Suprapubic skin (tissue), 4 donors: ENCODE measurements at regions not wholly inside any gene's neighbourhood (a gene's known extent, or its start where the extent isn't known, plus 50 kb on each side); places are given as distances from the start of the nearest gene placed in this dataset.
"Not testable (repeated sequence)": the region's sequence is repeated elsewhere in the genome, so short reads cannot be mapped to it uniquely, and the experiment has no call there.

Experiments
- DNase-seq, 2 donors: peaks; one replicate each; pipeline ENCODE4 v3.0.0-alpha.2; 2019; ENCODE audit warnings: low spot score in 2 of 2
- H3K27ac ChIP-seq: fragments of 200-600 bp; sonication (generic); one replicate; pipeline ENCODE4 v1.5.1; 2019
- H3K27me3 ChIP-seq: fragments of 200-600 bp; sonication (generic); one replicate; pipeline ENCODE4 v1.5.1; 2019
- H3K36me3 ChIP-seq: fragments of 200-600 bp; sonication (generic); one replicate; pipeline ENCODE4 v1.5.1; 2019
- H3K4me1 ChIP-seq: fragments of 200-600 bp; sonication (generic); one replicate; pipeline ENCODE4 v1.5.1; 2019
- H3K4me3 ChIP-seq: fragments of 200-600 bp; sonication (generic); one replicate; pipeline ENCODE4 v1.5.1; 2019; ENCODE audit warnings: mild to moderate bottlenecking
- H3K9me3 ChIP-seq: fragments of 200-600 bp; sonication (generic); one replicate; pipeline ENCODE4 v1.5.1; 2019
- CTCF ChIP-seq, 2 donors: fragments of 200-600 bp in 1 of 2; fragments of 450-650 bp in 1 of 2; sonication (generic) in 1 of 2; IDR thresholded peaks; one replicate each; pipeline ENCODE4 v1.5.1; 2016 to 2019; ENCODE audit warnings: antibody characterized with exemption in 2 of 2, mild to moderate bottlenecking in 1 of 2, moderate library complexity in 1 of 2
- EP300 ChIP-seq: sonication (generic); formaldehyde crosslinking; IDR thresholded peaks from one replicate; pipeline ENCODE4 v1.6.1; 2017; ENCODE audit warnings: antibody characterized with exemption
- POLR2A ChIP-seq, 2 donors: fragments of 450-650 bp; IDR thresholded peaks; one replicate each; pipeline ENCODE4 v1.6.1; 2017; ENCODE audit warnings: antibody characterized with exemption in 2 of 2, mild to moderate bottlenecking in 2 of 2, moderate library complexity in 2 of 2
- POLR2AphosphoS5 ChIP-seq, 3 donors: sonication (generic); formaldehyde crosslinking; IDR thresholded peaks; one replicate each; pipeline ENCODE4 v1.6.1; 2017; ENCODE audit warnings: antibody characterized with exemption in 3 of 3
- WGBS: methylation state at CpG from one replicate; pipeline ENCODE4 v1.1.5; 2018; 5-methylcytosine and 5-hydroxymethylcytosine counted together

- WGBS, result 73% methylated on average over 6 of the region's 6 CpGs
- H3K9me3 ChIP-seq, result no peaks in the 10 kb centered on the region
- no peaks in the 10 kb centered on the region for H3K36me3 ChIP-seq
- no peak overlapping the region for H3K27ac ChIP-seq
- H3K27me3 ChIP-seq, result peaks cover 10% of the 10 kb centered on the region
- H3K4me3 ChIP-seq, result no peak overlapping the region
- TF ChIP-seq POLR2A (IDR thresholded peaks at IDR 0.05) (no peak), POLR2AphosphoS5 (IDR thresholded peaks at IDR 0.05) (no peak), CTCF (IDR thresholded peaks at IDR 0.05) (no peak), EP300 (no peak)
- DNase-seq, result no peak
- no peaks in the 10 kb centered on the region for H3K4me1 ChIP-seq
Observed at GRCh38 chr1:53394306-53394705, 64.9 kb upstream of the DMRTB1 start.

GRCh38 chr1:53395671-53396215, 63.5 kb upstream of the DMRTB1 start:
- Histone ChIP-seq H3K4me1 (no peaks in the 10 kb centered on the region), H3K4me3 (no peak overlapping the region), H3K27ac (no peak overlapping the region), H3K9me3 (no peaks in the 10 kb centered on the region), H3K27me3 (peaks cover 10% of the 10 kb centered on the region), H3K36me3 (no peaks in the 10 kb centered on the region)
- peak in 1 of 2 donors; percentile 46 for DNase-seq
- no peak for TF ChIP-seq EP300
- TF ChIP-seq POLR2AphosphoS5 (IDR thresholded peaks at IDR 0.05), result no peak
- TF ChIP-seq POLR2A (IDR thresholded peaks at IDR 0.05), result no peak
- TF ChIP-seq CTCF (IDR thresholded peaks at IDR 0.05), result no peak
- 75% methylated on average over 10 of the region's 10 CpGs for WGBS

- 50% methylated on average over 8 of the region's 8 CpGs for WGBS
- Histone ChIP-seq H3K27me3 (peaks cover 10% of the 10 kb centered on the region), H3K9me3 (no peaks in the 10 kb centered on the region), H3K4me3 (no peak overlapping the region), H3K4me1 (no peaks in the 10 kb centered on the region), H3K27ac (no peak overlapping the region), H3K36me3 (no peaks in the 10 kb centered on the region)
- DNase-seq, result peak; percentile 28 to 45
- no peak for TF ChIP-seq CTCF (IDR thresholded peaks at IDR 0.05)
Observed at GRCh38 chr1:53396573-53397268, 62.5 kb upstream of the DMRTB1 start.

GRCh38 chr1:53398091-53398490, 61.1 kb upstream of the DMRTB1 start:
- H3K9me3 ChIP-seq, result no peaks in the 10 kb centered on the region
- no peak overlapping the region for H3K4me3 ChIP-seq
- no peaks in the 10 kb centered on the region for H3K36me3 ChIP-seq
- DNase-seq, result peak; percentile 17 to 32
- H3K27me3 ChIP-seq, result peaks cover 15% of the 10 kb centered on the region
- H3K4me1 ChIP-seq, result no peaks in the 10 kb centered on the region
- TF ChIP-seq POLR2A (IDR thresholded peaks at IDR 0.05) (no peak), CTCF (IDR thresholded peaks at IDR 0.05) (no peak), EP300 (no peak), POLR2AphosphoS5 (IDR thresholded peaks at IDR 0.05) (no peak)
- 75% methylated on average over 4 of the region's 4 CpGs for WGBS
- no peak overlapping the region for H3K27ac ChIP-seq

GRCh38 chr1:53398576-53399365, 60.4 kb upstream of the DMRTB1 start:
- Histone ChIP-seq H3K9me3 (no peaks in the 10 kb centered on the region), H3K4me3 (no peak overlapping the region), H3K27ac (no peak overlapping the region), H3K27me3 (peaks cover 15% of the 10 kb centered on the region), H3K4me1 (no peaks in the 10 kb centered on the region), H3K36me3 (no peaks in the 10 kb centered on the region)
- TF ChIP-seq POLR2A (IDR thresholded peaks at IDR 0.05) (no peak), EP300 (no peak), CTCF (IDR thresholded peaks at IDR 0.05) (no peak), POLR2AphosphoS5 (IDR thresholded peaks at IDR 0.05) (no peak)
- DNase-seq, result peak; percentile 32 to 34
- WGBS, result 92% methylated on average over 20 of the region's 20 CpGs

GRCh38 chr1:53399370-53400133, 59.6 kb upstream of the DMRTB1 start:
- not testable (repeated sequence) for H3K9me3 ChIP-seq, H3K4me1 ChIP-seq, H3K36me3 ChIP-seq, H3K4me3 ChIP-seq, H3K27ac ChIP-seq
- peak in 1 of 2 donors; percentile 37 for DNase-seq
- peaks cover 15% of the 10 kb centered on the region for H3K27me3 ChIP-seq
- 88% methylated on average over 15 of the region's 15 CpGs for whole genome bisulfite sequencing
